SU-DHL-6 (cell line): ENCODE measurements at regions not wholly inside any gene's neighbourhood (a gene's known extent, or its start where the extent isn't known, plus 50 kb on each side); places are given as distances from the start of the nearest gene placed in this dataset.
"Not testable (repeated sequence)": the region's sequence is repeated elsewhere in the genome, so short reads cannot be mapped to it uniquely, and the experiment has no call there.

Source experiments
- H2AFZ ChIP-seq: fragments of 200-600 bp; sonication (generic); 2 replicates; pipeline ENCODE4 v1.6.1; 2014; ENCODE audit warnings: low read depth, mild to moderate bottlenecking, moderate library complexity, mixed read lengths, antibody characterized with exemption, low read length; ENCODE audit not compliant: severe bottlenecking
- H3F3A ChIP-seq: fragments of 200-600 bp; shearing (Covaris generic); 2 replicates; pipeline ENCODE4 v1.6.0; 2016; ENCODE audit warnings: antibody characterized with exemption, mild to moderate bottlenecking; ENCODE audit not compliant: insufficient read depth
- H3K27ac ChIP-seq: fragments of 200-600 bp; sonication (generic); 2 replicates; pipeline ENCODE4 v1.5.1; 2016; ENCODE audit warnings: low read depth, mild to moderate bottlenecking, low read length, moderate library complexity, mixed read lengths
- H3K27me3 ChIP-seq: fragments of 200-600 bp; sonication (generic), shearing (Covaris generic); 2 replicates; pipeline ENCODE4 v1.6.0; 2014; ENCODE audit warnings: mild to moderate bottlenecking, low read length
- H3K36me3 ChIP-seq: fragments of 200-600 bp; sonication (generic); 2 replicates; pipeline ENCODE4 v1.6.1; 2014; ENCODE audit warnings: mild to moderate bottlenecking, low read length, mixed read lengths
- H3K4me2 ChIP-seq: fragments of 300-600, 200-600 bp; shearing (Covaris generic), sonication (generic); 2 replicates; pipeline ENCODE4 v1.6.0; 2014; ENCODE audit warnings: low read length, low read depth, mild to moderate bottlenecking; ENCODE audit not compliant: poor library complexity, severe bottlenecking
- H3K4me3 ChIP-seq: fragments of 200-600 bp; sonication (generic); 2 replicates; pipeline ENCODE4 v1.5.1; 2014; ENCODE audit warnings: antibody characterized with exemption, low read length, mild to moderate bottlenecking, mixed read lengths; ENCODE audit not compliant: insufficient read depth, poor library complexity, severe bottlenecking
- H3K79me2 ChIP-seq: fragments of 200-600 bp; sonication (generic); 2 replicates; pipeline ENCODE4 v1.6.1; 2014; ENCODE audit warnings: mild to moderate bottlenecking, low read length, moderate library complexity; ENCODE audit not compliant: insufficient read depth
- H3K9ac ChIP-seq: fragments of 200-600 bp; sonication (generic); 2 replicates; pipeline ENCODE4 v1.7.0; 2014; ENCODE audit warnings: mild to moderate bottlenecking, low read length
- H3K9me2 ChIP-seq: fragments of 200-600 bp; sonication (generic); replicated peaks from 2 replicates; pipeline ENCODE4 v1.6.1; 2014; ENCODE audit warnings: low read length; ENCODE audit not compliant: insufficient read depth
- H3K9me3 ChIP-seq: fragments of 200-600 bp; sonication (generic); 2 replicates; pipeline ENCODE4 v1.6.1; 2014; ENCODE audit warnings: low read length, mixed read lengths; ENCODE audit not compliant: insufficient read depth
- H4K20me1 ChIP-seq: fragments of 200-600 bp; sonication (generic); 2 replicates; pipeline ENCODE4 v1.6.1; 2014; ENCODE audit warnings: low read depth, mild to moderate bottlenecking, antibody characterized with exemption, low read length, moderate library complexity, mixed read lengths
- EZH2phosphoT487 ChIP-seq: fragments of 200-600 bp; sonication (generic), shearing (Covaris generic); conservative IDR thresholded peaks from 2 replicates; pipeline ENCODE4 v1.6.1; 2018; ENCODE audit warnings: mild to moderate bottlenecking, antibody characterized with exemption, low read length, moderate library complexity, mixed read lengths
- TF ChIP-seq, protein P1 (sequence below): fragments of 200-600 bp; sonication (generic); IDR thresholded peaks from one replicate; pipeline ENCODE4 v1.5.1; 2017; ENCODE audit warnings: antibody characterized with exemption, mild to moderate bottlenecking, low read length, moderate library complexity; ENCODE audit not compliant: insufficient read depth, poor library complexity, severe bottlenecking

DNA sequence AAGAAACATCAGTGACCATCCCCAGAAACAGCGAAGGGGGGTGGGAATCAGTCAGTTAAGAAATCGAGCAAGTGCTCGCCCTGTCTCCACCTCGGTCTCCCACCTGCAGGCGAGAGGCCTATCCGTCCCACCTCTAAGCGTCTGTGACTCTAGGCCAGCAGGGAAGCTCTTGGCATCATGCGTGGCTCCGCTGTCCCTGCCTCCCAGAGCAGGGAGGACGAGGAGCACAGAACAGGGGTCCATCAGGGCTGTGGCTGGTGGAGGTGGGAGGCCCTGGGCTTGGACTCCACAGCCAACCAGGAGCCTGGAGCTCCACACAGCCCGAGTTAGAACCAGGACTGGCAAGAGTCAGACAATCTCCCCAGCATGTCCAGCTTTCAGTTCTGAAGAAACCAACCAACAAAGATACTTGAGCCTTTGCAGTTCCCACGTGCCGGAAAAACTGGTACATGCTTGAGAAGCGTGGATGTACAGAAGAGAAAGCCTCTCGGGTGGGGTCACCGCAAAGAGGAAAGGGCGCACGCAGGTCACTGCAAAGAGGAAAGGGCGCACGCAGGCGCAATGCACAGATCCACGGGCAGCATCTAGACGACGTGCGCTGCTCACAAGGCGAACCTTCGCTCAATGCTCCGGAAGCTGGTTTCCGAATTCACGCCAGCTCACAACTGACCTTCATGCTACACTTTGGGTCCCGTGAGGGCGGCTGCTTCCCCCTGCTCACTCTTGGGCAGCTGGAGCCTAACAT, 104.5 kb upstream of the ALKAL2 start:
- H3K36me3 ChIP-seq: no peaks in the 10 kb centered on the region
- H3K9me3 ChIP-seq: peaks cover 3% of the 10 kb centered on the region; the same call in 1 of the 2 replicates
- H3K4me3 ChIP-seq: no peak overlapping the region
- no peak overlapping the region for H3K27ac ChIP-seq
- H4K20me1 ChIP-seq: no peaks in the 10 kb centered on the region
- no peaks in the 10 kb centered on the region for H3K27me3 ChIP-seq
- H3K9me2 ChIP-seq: no peaks in the 10 kb centered on the region
- H3F3A ChIP-seq: no peaks in the 10 kb centered on the region
- H2AFZ ChIP-seq: no peak overlapping the region
- no peaks in the 10 kb centered on the region for H3K79me2 ChIP-seq
- H3K9ac ChIP-seq: no peak overlapping the region
- H3K4me2 ChIP-seq: no peak overlapping the region
- no peak for TF ChIP-seq EZH2phosphoT487
- TF ChIP-seq, protein P1, sequence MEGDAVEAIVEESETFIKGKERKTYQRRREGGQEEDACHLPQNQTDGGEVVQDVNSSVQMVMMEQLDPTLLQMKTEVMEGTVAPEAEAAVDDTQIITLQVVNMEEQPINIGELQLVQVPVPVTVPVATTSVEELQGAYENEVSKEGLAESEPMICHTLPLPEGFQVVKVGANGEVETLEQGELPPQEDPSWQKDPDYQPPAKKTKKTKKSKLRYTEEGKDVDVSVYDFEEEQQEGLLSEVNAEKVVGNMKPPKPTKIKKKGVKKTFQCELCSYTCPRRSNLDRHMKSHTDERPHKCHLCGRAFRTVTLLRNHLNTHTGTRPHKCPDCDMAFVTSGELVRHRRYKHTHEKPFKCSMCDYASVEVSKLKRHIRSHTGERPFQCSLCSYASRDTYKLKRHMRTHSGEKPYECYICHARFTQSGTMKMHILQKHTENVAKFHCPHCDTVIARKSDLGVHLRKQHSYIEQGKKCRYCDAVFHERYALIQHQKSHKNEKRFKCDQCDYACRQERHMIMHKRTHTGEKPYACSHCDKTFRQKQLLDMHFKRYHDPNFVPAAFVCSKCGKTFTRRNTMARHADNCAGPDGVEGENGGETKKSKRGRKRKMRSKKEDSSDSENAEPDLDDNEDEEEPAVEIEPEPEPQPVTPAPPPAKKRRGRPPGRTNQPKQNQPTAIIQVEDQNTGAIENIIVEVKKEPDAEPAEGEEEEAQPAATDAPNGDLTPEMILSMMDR: no peak

GRCh38 chr2:391696-392095, 103.8 kb upstream of the ALKAL2 start:
- Histone ChIP-seq H3K4me2 (no peak overlapping the region), H3K9ac (no peak overlapping the region), H3K27me3 (no peaks in the 10 kb centered on the region), H3K79me2 (no peaks in the 10 kb centered on the region), H3K9me3 (peaks cover 3% of the 10 kb centered on the region; the same call in 1 of the 2 replicates), H3K9me2 (no peaks in the 10 kb centered on the region), H3K27ac (no peak overlapping the region), H2AFZ (no peak overlapping the region), H3F3A (no peaks in the 10 kb centered on the region), H3K36me3 (no peaks in the 10 kb centered on the region), H3K4me3 (no peak overlapping the region), H4K20me1 (no peaks in the 10 kb centered on the region)
- TF ChIP-seq EZH2phosphoT487: no peak
- TF ChIP-seq, protein P1: no peak

- H3F3A ChIP-seq: no peaks in the 10 kb centered on the region
- no peak overlapping the region for H3K27ac ChIP-seq
- no peaks in the 10 kb centered on the region for H3K9me2 ChIP-seq
- H4K20me1 ChIP-seq: no peaks in the 10 kb centered on the region
- no peaks in the 10 kb centered on the region for H3K36me3 ChIP-seq
- H3K4me3 ChIP-seq: no peak overlapping the region
- no peak overlapping the region for H2AFZ ChIP-seq
- H3K27me3 ChIP-seq: no peaks in the 10 kb centered on the region
- TF ChIP-seq, protein P1: no peak
- no peak for TF ChIP-seq EZH2phosphoT487
- peaks cover 3% of the 10 kb centered on the region; the same call in 1 of the 2 replicates for H3K9me3 ChIP-seq
- H3K9ac ChIP-seq: no peak overlapping the region
- no peaks in the 10 kb centered on the region for H3K79me2 ChIP-seq
- H3K4me2 ChIP-seq: no peak overlapping the region
These were observed 103.1 kb upstream of the ALKAL2 start for GRCh38 chr2:390959-391358.

DNA sequence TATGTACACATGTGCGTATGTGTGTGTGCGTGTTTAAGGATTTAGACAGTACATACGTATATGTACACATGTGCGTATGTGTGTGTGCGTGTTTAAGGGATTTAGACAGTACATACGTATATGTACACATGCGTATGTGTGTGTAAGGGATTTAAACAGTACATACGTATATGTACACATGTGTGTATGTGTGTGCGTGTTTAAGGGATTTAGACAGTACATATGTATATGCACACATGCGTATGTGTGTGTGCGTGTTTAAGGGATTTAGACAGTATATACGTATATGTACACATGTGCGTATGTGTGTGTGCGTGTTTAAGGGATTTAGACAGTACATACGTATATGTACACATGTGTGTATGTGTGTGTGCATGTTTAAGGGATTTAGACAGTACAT, 102.1 kb upstream of the ALKAL2 start:
- not testable (repeated sequence) for H3K27ac ChIP-seq, H2AFZ ChIP-seq, H3K9ac ChIP-seq, H3K36me3 ChIP-seq, H3K9me3 ChIP-seq, H3K4me2 ChIP-seq, H3F3A ChIP-seq, H3K4me3 ChIP-seq, H3K27me3 ChIP-seq, H4K20me1 ChIP-seq, H3K9me2 ChIP-seq, H3K79me2 ChIP-seq

DNA sequence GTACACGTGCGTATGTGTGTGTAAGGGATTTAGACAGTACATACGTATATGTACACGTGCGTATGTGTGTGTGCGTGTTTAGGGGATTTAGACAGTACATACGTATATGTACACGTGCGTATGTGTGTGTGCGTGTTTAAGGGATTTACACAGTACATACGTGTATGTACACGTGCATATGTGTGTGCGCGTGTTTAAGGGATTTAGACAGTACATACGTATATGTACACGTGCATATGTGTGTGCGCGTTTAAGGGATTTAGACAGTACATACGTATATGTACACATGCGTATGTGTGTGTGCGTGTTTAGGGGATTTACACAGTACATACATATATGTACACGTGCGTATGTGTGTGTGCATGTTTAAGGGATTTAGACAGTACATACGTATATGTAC, 100.9 kb upstream of the ALKAL2 start:
- not testable (repeated sequence) for H3K4me2 ChIP-seq, H3K27me3 ChIP-seq, H3K9ac ChIP-seq, H3K9me3 ChIP-seq, H3K27ac ChIP-seq, H2AFZ ChIP-seq, H4K20me1 ChIP-seq, H3K4me3 ChIP-seq, H3K9me2 ChIP-seq, H3K79me2 ChIP-seq, H3F3A ChIP-seq, H3K36me3 ChIP-seq
